ENCODE measurements at regions not wholly inside any gene's neighbourhood (a gene's known extent, or its start where the extent isn't known, plus 50 kb on each side); places are given as distances from the start of the nearest gene placed in this dataset.

DNA sequence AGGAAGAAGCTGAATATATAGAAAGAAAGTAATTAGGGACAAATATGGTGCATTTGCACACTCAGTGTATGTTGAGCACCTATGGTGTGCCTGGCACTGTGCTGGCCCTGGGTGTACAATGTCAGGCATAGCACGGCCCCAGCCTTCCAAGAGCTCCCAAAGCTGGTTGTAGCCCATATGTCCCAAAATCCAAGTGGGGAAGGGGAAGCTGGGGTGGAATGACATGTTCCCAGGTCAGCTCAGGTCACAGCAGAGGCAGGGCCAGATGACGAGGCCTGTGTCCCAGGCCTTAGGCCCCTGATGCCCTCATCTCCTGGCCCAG is 170.0 kb downstream of the VEGFA start:
- TF ChIP-seq POLR2A (IDR thresholded peaks at IDR 0.05; ENCODE audit: borderline replicate concordance, extremely low read depth, insufficient read depth, insufficient read length) (no peak), TCF7L2 (IDR thresholded peaks at IDR 0.05; ENCODE audit: borderline replicate concordance, extremely low read depth, insufficient read depth, insufficient read length) (no peak), SIN3A (IDR thresholded peaks at IDR 0.05; ENCODE audit: low read depth) (no peak)
- TF ChIP-seq, protein P1, sequence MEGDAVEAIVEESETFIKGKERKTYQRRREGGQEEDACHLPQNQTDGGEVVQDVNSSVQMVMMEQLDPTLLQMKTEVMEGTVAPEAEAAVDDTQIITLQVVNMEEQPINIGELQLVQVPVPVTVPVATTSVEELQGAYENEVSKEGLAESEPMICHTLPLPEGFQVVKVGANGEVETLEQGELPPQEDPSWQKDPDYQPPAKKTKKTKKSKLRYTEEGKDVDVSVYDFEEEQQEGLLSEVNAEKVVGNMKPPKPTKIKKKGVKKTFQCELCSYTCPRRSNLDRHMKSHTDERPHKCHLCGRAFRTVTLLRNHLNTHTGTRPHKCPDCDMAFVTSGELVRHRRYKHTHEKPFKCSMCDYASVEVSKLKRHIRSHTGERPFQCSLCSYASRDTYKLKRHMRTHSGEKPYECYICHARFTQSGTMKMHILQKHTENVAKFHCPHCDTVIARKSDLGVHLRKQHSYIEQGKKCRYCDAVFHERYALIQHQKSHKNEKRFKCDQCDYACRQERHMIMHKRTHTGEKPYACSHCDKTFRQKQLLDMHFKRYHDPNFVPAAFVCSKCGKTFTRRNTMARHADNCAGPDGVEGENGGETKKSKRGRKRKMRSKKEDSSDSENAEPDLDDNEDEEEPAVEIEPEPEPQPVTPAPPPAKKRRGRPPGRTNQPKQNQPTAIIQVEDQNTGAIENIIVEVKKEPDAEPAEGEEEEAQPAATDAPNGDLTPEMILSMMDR (IDR thresholded peaks at IDR 0.05 in 2 of 3, conservative IDR thresholded peaks at IDR 0.05 in 1 of 3; ENCODE audit: borderline replicate concordance in 1 of 3, insufficient read depth in 1 of 3, low read depth in 2 of 3, low read length in 2 of 3): no peak

All from HCT116 (cell line).